Naive thymus-derived CD8-positive, alpha-beta T cell (primary cell): ENCODE measurements at regions not wholly inside any gene's neighbourhood (a gene's known extent, or its start where the extent isn't known, plus 50 kb on each side); places are given as distances from the start of the nearest gene placed in this dataset.

Experiments
- ATAC-seq, 2 donors: fragments of 150-1000 bp; cut with Tn5 transposase in 1 of 2; sonication (Bioruptor Pico), chemical (Tn5 transposase) in 1 of 2; 1 replicate in 1 of 2; 2 replicates in 1 of 2; pipeline ENCODE4 v1.10.0; 2021; ENCODE audit warnings: mild to moderate bottlenecking in 2 of 2, moderate library complexity in 2 of 2
- POLR2A ChIA-PET: fragments of 350-600 bp; sonication (Branson Sonifier 250); formaldehyde crosslinking; loops from one replicate; lab custom pipeline; 2021; ENCODE audit warnings: antibody characterized with exemption; lab: Charles Lee
- DNase-seq, 10 donors: peaks; one replicate each; pipeline versions ENCODE4 v3.0.0 to v3.0.0-alpha.2; 2020 to 2022
- H3K27ac Mint-ChIP-seq, 10 donors: one replicate each; pipeline ENCODE4 v1.8.0; 2020 to 2022; ENCODE audit warnings: mild to moderate bottlenecking in 10 of 10, mixed read lengths in 10 of 10, moderate library complexity in 4 of 10, inconsistent platforms in 1 of 10
- H3K27me3 Mint-ChIP-seq, 5 donors: one replicate each; pipeline ENCODE4 v1.8.0; 2021 to 2022; ENCODE audit warnings: mixed read lengths in 5 of 5
- H3K36me3 Mint-ChIP-seq, 3 donors: one replicate each; pipeline ENCODE4 v1.8.0; 2020 to 2022; ENCODE audit warnings: mixed read lengths in 3 of 3, mild to moderate bottlenecking in 2 of 3, inconsistent platforms in 1 of 3
- H3K4me1 Mint-ChIP-seq, 4 donors: one replicate each; pipeline ENCODE4 v1.8.0; 2021 to 2022; ENCODE audit warnings: mixed read lengths in 4 of 4
- H3K4me3 Mint-ChIP-seq, 10 donors: one replicate each; pipeline ENCODE4 v1.8.0; 2020 to 2022; ENCODE audit warnings: mild to moderate bottlenecking in 10 of 10, mixed read lengths in 10 of 10, moderate library complexity in 6 of 10, inconsistent platforms in 1 of 10
- H3K9me3 Mint-ChIP-seq, 9 donors: one replicate each; pipeline ENCODE4 v1.8.0; 2020 to 2022; ENCODE audit warnings: mixed read lengths in 9 of 9, mild to moderate bottlenecking in 3 of 9, inconsistent platforms in 1 of 9, moderate library complexity in 1 of 9

DNA sequence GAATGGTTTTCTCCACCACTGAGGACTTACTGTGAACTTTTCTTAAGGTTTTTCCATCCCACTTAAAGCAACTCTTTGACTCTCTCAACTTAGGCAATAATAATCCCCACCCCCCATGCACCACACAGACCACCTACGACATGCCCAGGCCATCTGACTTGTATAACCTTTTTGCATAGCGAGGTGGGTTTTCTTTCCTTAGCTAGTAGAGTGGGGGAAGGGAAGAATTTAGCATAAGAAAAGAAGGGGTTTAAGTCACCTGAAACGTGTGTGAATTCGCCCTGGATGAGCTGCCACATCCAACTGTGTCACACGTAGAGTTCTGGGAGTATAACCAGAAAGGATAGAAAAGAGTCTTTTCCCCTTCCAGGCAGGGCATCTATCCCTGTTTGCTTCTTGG lies 262.7 kb downstream of the YTHDC2 start:
- H3K4me3 Mint-ChIP-seq, result no peak overlapping the region

GRCh38 chr5:113776832-113777525 lies 263.5 kb downstream of the YTHDC2 start:
- H3K4me3 Mint-ChIP-seq, result no peak overlapping the region
- peaks cover 0 to 28% (median 4%) of the 10 kb centered on the region in 5 donors for H3K27me3 Mint-ChIP-seq
- peaks cover 0 to 7% (median 0%) of the 10 kb centered on the region in 9 donors for H3K9me3 Mint-ChIP-seq
- DNase-seq (no peak), ATAC-seq (no peak)
- H3K27ac Mint-ChIP-seq, result no peak overlapping the region
- H3K36me3 Mint-ChIP-seq, result no peaks in the 10 kb centered on the region
- H3K4me1 Mint-ChIP-seq, result peaks cover 0 to 2% (median 0%) of the 10 kb centered on the region in 4 donors
- POLR2A ChIA-PET, result no interaction called here

More for the DNA sequence above, 262.7 kb downstream of the YTHDC2 start:
- Mint-ChIP-seq H3K9me3 (peaks cover 0 to 7% (median 0%) of the 10 kb centered on the region in 9 donors), H3K27me3 (peaks cover 0 to 28% (median 4%) of the 10 kb centered on the region in 5 donors), H3K27ac (no peak overlapping the region), H3K36me3 (no peaks in the 10 kb centered on the region), H3K4me1 (peaks cover 0 to 2% (median 0%) of the 10 kb centered on the region in 4 donors)
- ATAC-seq (no peak), DNase-seq (no peak)
- POLR2A ChIA-PET, result no interaction called here

- ATAC-seq (no peak), DNase-seq (no peak)
- Mint-ChIP-seq H3K9me3 (peaks cover 0 to 7% (median 0%) of the 10 kb centered on the region in 9 donors), H3K36me3 (no peaks in the 10 kb centered on the region), H3K4me1 (peaks cover 0 to 2% (median 0%) of the 10 kb centered on the region in 4 donors), H3K4me3 (no peak overlapping the region), H3K27ac (no peak overlapping the region), H3K27me3 (peaks cover 0 to 28% (median 4%) of the 10 kb centered on the region in 5 donors)
- POLR2A ChIA-PET, result no interaction called here
These were observed 264.7 kb downstream of the YTHDC2 start for GRCh38 chr5:113778147-113778546.

GRCh38 chr5:113788141-113788655 lies 274.7 kb downstream of the YTHDC2 start:
- Mint-ChIP-seq H3K27ac (no peak overlapping the region), H3K36me3 (no peaks in the 10 kb centered on the region), H3K9me3 (peaks cover 0 to 9% (median 3%) of the 10 kb centered on the region in 9 donors), H3K27me3 (peaks cover 1 to 17% (median 4%) of the 10 kb centered on the region in 5 donors), H3K4me3 (no peak overlapping the region), H3K4me1 (no peaks in the 10 kb centered on the region)
- POLR2A ChIA-PET, result no interaction called here
- DNase-seq, result no peak
- no peak for ATAC-seq

GRCh38 chr5:113789769-113790168 lies 276.3 kb downstream of the YTHDC2 start:
- Mint-ChIP-seq H3K9me3 (peaks cover 0 to 9% (median 3%) of the 10 kb centered on the region in 9 donors), H3K36me3 (no peaks in the 10 kb centered on the region), H3K4me3 (no peak overlapping the region), H3K4me1 (no peaks in the 10 kb centered on the region), H3K27ac (no peak overlapping the region), H3K27me3 (peaks cover 1 to 17% (median 4%) of the 10 kb centered on the region in 5 donors)
- ATAC-seq (no peak), DNase-seq (no peak)
- POLR2A ChIA-PET, result no interaction called here

DNA sequence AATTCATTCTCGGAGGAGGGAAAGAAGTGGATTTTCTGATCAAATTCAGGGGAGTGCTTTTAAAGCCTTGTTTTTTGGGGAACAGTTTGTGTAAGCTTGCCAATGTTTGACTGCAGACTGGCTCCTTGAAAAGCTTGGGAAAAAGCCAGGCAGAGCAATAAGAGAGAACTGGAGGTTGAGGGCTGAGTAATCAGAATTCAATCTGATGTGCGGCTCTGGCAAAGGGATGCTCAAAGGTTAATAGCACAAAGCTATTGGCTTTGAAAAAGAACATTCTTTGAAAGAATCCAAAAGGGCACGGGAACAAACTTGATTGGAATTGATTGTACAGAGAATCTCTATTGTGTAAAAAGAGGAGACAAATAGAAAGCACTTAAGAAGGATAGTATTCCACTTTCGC lies 279.3 kb downstream of the YTHDC2 start:
- no peaks in the 10 kb centered on the region for H3K4me1 Mint-ChIP-seq

GRCh38 chr5:113794981-113795380 lies 281.5 kb downstream of the YTHDC2 start:
- H3K36me3 Mint-ChIP-seq, result no peaks in the 10 kb centered on the region
- H3K4me1 Mint-ChIP-seq, result no peaks in the 10 kb centered on the region
- peaks cover 0 to 9% (median 2%) of the 10 kb centered on the region in 9 donors for H3K9me3 Mint-ChIP-seq
- no peak for ATAC-seq
- peaks cover 0 to 12% (median 4%) of the 10 kb centered on the region in 5 donors for H3K27me3 Mint-ChIP-seq
- POLR2A ChIA-PET, result no interaction called here
- H3K4me3 Mint-ChIP-seq, result no peak overlapping the region
- H3K27ac Mint-ChIP-seq, result no peak overlapping the region
- DNase-seq, result no peak

More for the DNA sequence above, 279.3 kb downstream of the YTHDC2 start:
- H3K27ac Mint-ChIP-seq, result no peak overlapping the region
- H3K9me3 Mint-ChIP-seq, result peaks cover 0 to 9% (median 3%) of the 10 kb centered on the region in 9 donors
- peaks cover 1 to 10% (median 4%) of the 10 kb centered on the region in 5 donors for H3K27me3 Mint-ChIP-seq
- H3K36me3 Mint-ChIP-seq, result no peaks in the 10 kb centered on the region
- DNase-seq (no peak), ATAC-seq (no peak)
- POLR2A ChIA-PET, result no interaction called here
- no peak overlapping the region for H3K4me3 Mint-ChIP-seq

- H3K4me1 Mint-ChIP-seq, result no peaks in the 10 kb centered on the region
- peaks cover 0 to 19% (median 3%) of the 10 kb centered on the region in 9 donors for H3K9me3 Mint-ChIP-seq
- ATAC-seq (no peak), DNase-seq (no peak)
- H3K4me3 Mint-ChIP-seq, result no peak overlapping the region
- H3K27me3 Mint-ChIP-seq, result peaks cover 0 to 8% (median 0%) of the 10 kb centered on the region in 5 donors
- H3K27ac Mint-ChIP-seq, result no peak overlapping the region
- POLR2A ChIA-PET, result no interaction called here
- no peaks in the 10 kb centered on the region for H3K36me3 Mint-ChIP-seq
These were observed 287.2 kb downstream of the YTHDC2 start for GRCh38 chr5:113800686-113801085.

DNA sequence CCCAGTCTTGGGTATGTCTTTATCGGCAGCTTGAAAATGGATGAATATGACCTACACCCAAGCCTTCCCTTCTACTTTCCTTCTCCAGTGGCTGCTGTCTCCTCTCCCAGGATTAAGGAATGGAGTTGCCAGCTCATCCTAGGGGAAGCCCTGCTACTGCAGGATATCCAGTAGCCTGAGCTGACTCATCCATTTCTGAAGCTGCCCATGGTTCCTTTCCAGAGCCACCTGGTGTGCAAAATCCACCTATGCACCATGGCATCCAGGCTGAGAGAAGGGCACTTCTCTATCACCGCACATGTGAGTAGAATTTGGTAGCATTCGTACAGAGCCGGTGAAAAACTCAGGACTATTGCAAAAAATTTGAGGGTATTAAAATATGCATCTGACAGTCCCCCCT lies 290.8 kb downstream of the YTHDC2 start:
- POLR2A ChIA-PET, result no interaction called here
- peaks cover 0 to 17% (median 3%) of the 10 kb centered on the region in 9 donors for H3K9me3 Mint-ChIP-seq
- no peak overlapping the region for H3K27ac Mint-ChIP-seq
- DNase-seq (no peak), ATAC-seq (no peak)
- no peak overlapping the region for H3K4me3 Mint-ChIP-seq
- H3K4me1 Mint-ChIP-seq, result peaks cover 0 to 7% (median 0%) of the 10 kb centered on the region in 4 donors
- H3K27me3 Mint-ChIP-seq, result peaks cover 0 to 3% (median 2%) of the 10 kb centered on the region in 5 donors
- H3K36me3 Mint-ChIP-seq, result no peaks in the 10 kb centered on the region

- H3K27me3 Mint-ChIP-seq, result peaks cover 0 to 6% (median 3%) of the 10 kb centered on the region in 5 donors
- H3K27ac Mint-ChIP-seq, result no peak overlapping the region
- H3K4me1 Mint-ChIP-seq, result peaks cover 0 to 7% (median 0%) of the 10 kb centered on the region in 4 donors
- H3K36me3 Mint-ChIP-seq, result no peaks in the 10 kb centered on the region
- DNase-seq (no peak), ATAC-seq (no peak)
- H3K9me3 Mint-ChIP-seq, result peaks cover 0 to 17% (median 3%) of the 10 kb centered on the region in 9 donors
- POLR2A ChIA-PET, result no interaction called here
- no peak overlapping the region for H3K4me3 Mint-ChIP-seq
These were observed 291.4 kb downstream of the YTHDC2 start for GRCh38 chr5:113804943-113805342.

GRCh38 chr5:113806250-113806649 lies 292.8 kb downstream of the YTHDC2 start:
- Mint-ChIP-seq H3K4me1 (peaks cover 0 to 7% (median 0%) of the 10 kb centered on the region in 4 donors), H3K27ac (no peak overlapping the region), H3K27me3 (peaks cover 0 to 6% (median 3%) of the 10 kb centered on the region in 5 donors), H3K36me3 (no peaks in the 10 kb centered on the region), H3K9me3 (peaks cover 0 to 17% (median 0%) of the 10 kb centered on the region in 9 donors), H3K4me3 (peak overlapping the region in 1 of 10 donors; percentile 8)
- POLR2A ChIA-PET, result no interaction called here
- DNase-seq, result no peak
- ATAC-seq, result no peak

DNA sequence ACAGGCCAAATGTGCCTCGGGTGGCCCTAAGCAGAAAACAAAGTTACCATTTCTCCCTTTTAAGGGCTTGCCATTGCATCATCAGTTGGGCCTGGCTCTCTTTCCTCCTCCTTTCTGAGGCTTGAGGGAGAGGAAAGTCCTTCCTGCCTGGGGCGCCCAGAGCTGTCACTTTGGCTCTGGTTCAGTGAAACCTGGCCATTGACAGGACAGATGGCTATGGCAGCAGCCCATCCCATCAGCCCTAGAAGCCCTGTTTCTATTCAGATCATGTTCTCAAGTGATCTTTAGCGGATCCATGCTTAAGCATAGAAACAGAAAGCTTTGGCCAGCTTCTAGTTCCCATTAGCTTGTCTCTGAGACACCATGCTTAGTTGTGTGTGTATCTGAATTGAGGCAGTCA lies 293.4 kb downstream of the YTHDC2 start:
- H3K4me1 Mint-ChIP-seq, result peaks cover 0 to 7% (median 0%) of the 10 kb centered on the region in 4 donors
- POLR2A ChIA-PET, result no interaction called here
- peaks cover 0 to 6% (median 3%) of the 10 kb centered on the region in 5 donors for H3K27me3 Mint-ChIP-seq
- H3K9me3 Mint-ChIP-seq, result peaks cover 0 to 17% (median 0%) of the 10 kb centered on the region in 9 donors
- no peak overlapping the region for H3K4me3 Mint-ChIP-seq
- H3K27ac Mint-ChIP-seq, result no peak overlapping the region
- H3K36me3 Mint-ChIP-seq, result no peaks in the 10 kb centered on the region
- DNase-seq (no peak), ATAC-seq (no peak)

DNA sequence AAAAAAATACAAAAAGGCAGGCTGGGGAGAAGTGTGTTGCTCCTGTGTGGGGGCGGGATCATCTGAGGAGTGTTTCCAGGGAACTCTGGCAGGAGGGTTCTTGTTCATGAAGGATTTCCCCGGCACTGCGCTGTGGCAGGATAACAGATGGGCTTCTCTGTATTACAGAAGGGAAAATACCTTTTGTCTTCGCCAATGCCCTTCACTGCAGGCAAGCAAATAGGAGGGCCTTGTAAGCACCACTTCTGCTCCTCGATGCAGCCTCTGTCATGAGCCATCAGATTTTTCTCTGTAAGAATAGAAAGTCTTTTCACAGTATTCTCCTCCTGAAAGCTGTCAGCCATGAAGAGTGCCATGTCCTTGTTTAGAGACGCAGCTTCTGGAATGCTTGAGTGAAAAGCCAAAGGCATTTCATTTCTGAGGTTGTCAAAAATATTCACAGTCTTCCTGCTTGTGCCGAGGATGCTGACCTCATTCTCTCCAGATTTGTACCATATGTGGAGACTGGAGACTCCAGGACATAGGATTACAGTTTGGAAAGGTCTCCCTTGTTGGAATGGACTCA lies 294.0 kb downstream of the YTHDC2 start:
- POLR2A ChIA-PET, result no interaction called here
- no peak overlapping the region for H3K27ac Mint-ChIP-seq
- H3K36me3 Mint-ChIP-seq, result no peaks in the 10 kb centered on the region
- H3K9me3 Mint-ChIP-seq, result peaks cover 0 to 17% (median 0%) of the 10 kb centered on the region in 9 donors
- DNase-seq (no peak), ATAC-seq (no peak)
- peaks cover 0 to 6% (median 3%) of the 10 kb centered on the region in 5 donors for H3K27me3 Mint-ChIP-seq
- H3K4me3 Mint-ChIP-seq, result no peak overlapping the region
- H3K4me1 Mint-ChIP-seq, result peaks cover 0 to 7% (median 0%) of the 10 kb centered on the region in 4 donors
